GM10248 (cell line): ENCODE measurements at regions not wholly inside any gene's neighbourhood (a gene's known extent, or its start where the extent isn't known, plus 50 kb on each side); places are given as distances from the start of the nearest gene placed in this dataset.
"Not testable (repeated sequence)": the region's sequence is repeated elsewhere in the genome, so short reads cannot be mapped to it uniquely, and the experiment has no call there.

ENCODE experiments used
- CTCF ChIA-PET: fragments of 300-600 bp; sonication (Branson Sonifier 250); formaldehyde crosslinking; extraction: SDS; loops from one replicate; lab custom pipeline; 2021; ENCODE audit warnings: antibody characterized with exemption; lab: Yijun Ruan, JAX
- POLR2A ChIA-PET: fragments of 350-650 bp; sonication (Branson Sonifier 250); formaldehyde crosslinking; extraction: SDS; loops from one replicate; lab custom pipeline; 2020; ENCODE audit warnings: antibody characterized with exemption; lab: Yijun Ruan, JAX
- DNase-seq: peaks from one replicate; pipeline ENCODE4 v3.0.0; 2012; ENCODE audit errors: extremely low spot score
- CTCF ChIP-seq: IDR thresholded peaks from 2 replicates; pipeline ENCODE4 v1.5.1; 2012; ENCODE audit warnings: mild to moderate bottlenecking, low read depth; ENCODE audit errors: extremely low read depth, missing control alignments, control extremely low read depth

GRCh38 chr7:81154565-81154964, 235.7 kb upstream of the SEMA3C start:
- ChIA-PET CTCF (no interaction called here), POLR2A (no interaction called here)
- no peak for TF ChIP-seq CTCF
- DNase-seq, result no peak

GRCh38 chr7:81152925-81153324, 234.1 kb upstream of the SEMA3C start:
- CTCF ChIA-PET, result interaction anchor here (1.1 to 1.4 kb wide), 3 partner anchors 10 to 12 kb away, joined by 3 read pairs; no protein-coding TSS in a partner anchor
- POLR2A ChIA-PET, DNase-seq: not testable (repeated sequence)

GRCh38 chr7:81150951-81151361, 232.1 kb upstream of the SEMA3C start:
- POLR2A ChIA-PET, result no interaction called here
- CTCF ChIA-PET, result interaction anchor here (0.8 to 2.4 kb wide), 4 partner anchors 9 to 22 kb away, joined by 3 to 7 read pairs (median 4); no protein-coding TSS in a partner anchor
- no peak for TF ChIP-seq CTCF
- DNase-seq, result no peak

- POLR2A ChIA-PET, result no interaction called here
- no peak for DNase-seq
- TF ChIP-seq CTCF, result no peak
- CTCF ChIA-PET, result interaction anchor here (1.2 kb wide), 1 partner anchor 8 kb away, joined by 3 read pairs; no protein-coding TSS in a partner anchor
Measured at GRCh38 chr7:81143856-81144255, 225.0 kb upstream of the SEMA3C start.

- DNase-seq, POLR2A ChIA-PET: not testable (repeated sequence)
- CTCF ChIA-PET, result interaction anchor here (0.6 to 1.6 kb wide), 3 partner anchors 9 to 12 kb away, joined by 3 to 5 read pairs (median 4); no protein-coding TSS in a partner anchor
Measured at GRCh38 chr7:81141257-81142205, 222.7 kb upstream of the SEMA3C start.

- CTCF ChIA-PET, result interaction anchor here (0.6 kb wide), 1 partner anchor 11 kb away, joined by 3 read pairs; no protein-coding TSS in a partner anchor
- POLR2A ChIA-PET, result no interaction called here
- no peak for DNase-seq
- TF ChIP-seq CTCF, result no peak
Measured at GRCh38 chr7:81140775-81141174, 221.9 kb upstream of the SEMA3C start.

- ChIA-PET POLR2A (no interaction called here), CTCF (no interaction called here)
- TF ChIP-seq CTCF, result no peak
- no peak for DNase-seq
Measured at GRCh38 chr7:81140252-81140651, 221.4 kb upstream of the SEMA3C start.
